ENCODE measurements at regions not wholly inside any gene's neighbourhood (a gene's known extent, or its start where the extent isn't known, plus 50 kb on each side); places are given as distances from the start of the nearest gene placed in this dataset.

- Histone ChIP-seq H3K4me3 (no peak overlapping the region), H3K36me3 (no peaks in the 10 kb centered on the region), H3K27me3 (no peaks in the 10 kb centered on the region), H3K27ac (no peak overlapping the region), H3K9me3 (no peaks in the 10 kb centered on the region), H3K4me1 (no peaks in the 10 kb centered on the region)
- intact Hi-C loops (cut with DNase I; ENCODE audit: low total_unique reads), result no loop called here
- no peak for TF ChIP-seq CTCF (IDR thresholded peaks at IDR 0.05)
- DNase-seq, result no peak
Measured at GRCh38 chr1:81420760-81421159, 380.0 kb upstream of the ADGRL2 start.

DNA sequence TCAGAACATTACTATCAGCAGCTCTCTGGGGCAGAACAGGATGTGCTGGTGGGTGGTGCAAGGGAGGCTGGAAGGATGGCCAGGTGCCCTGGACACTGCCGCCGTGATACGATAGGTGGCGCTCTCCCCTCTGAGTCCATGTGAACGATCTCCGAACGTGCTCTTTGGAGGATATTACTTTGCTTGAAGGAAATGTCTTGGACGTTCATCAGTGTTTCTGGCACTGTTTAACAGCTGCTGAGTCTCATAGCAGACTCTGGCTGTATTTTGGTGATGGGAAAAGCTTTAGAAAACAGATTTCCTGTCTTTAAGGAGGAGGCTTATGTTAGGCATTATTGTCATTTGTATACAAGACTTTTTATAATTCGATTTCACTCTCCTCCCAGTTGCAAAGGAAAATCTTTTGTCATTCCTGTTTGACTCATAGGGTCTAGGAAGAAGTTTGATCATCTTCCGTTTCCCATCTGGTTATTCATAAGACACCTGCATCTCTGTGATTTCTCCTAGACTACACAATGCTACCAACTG lies 386.2 kb upstream of the ADGRL2 start:
- DNase-seq, result peak; percentile 63 to 82
- intact Hi-C loops (cut with DNase I; ENCODE audit: low total_unique reads), result no loop called here
- H3K36me3 ChIP-seq, result no peaks in the 10 kb centered on the region

DNA sequence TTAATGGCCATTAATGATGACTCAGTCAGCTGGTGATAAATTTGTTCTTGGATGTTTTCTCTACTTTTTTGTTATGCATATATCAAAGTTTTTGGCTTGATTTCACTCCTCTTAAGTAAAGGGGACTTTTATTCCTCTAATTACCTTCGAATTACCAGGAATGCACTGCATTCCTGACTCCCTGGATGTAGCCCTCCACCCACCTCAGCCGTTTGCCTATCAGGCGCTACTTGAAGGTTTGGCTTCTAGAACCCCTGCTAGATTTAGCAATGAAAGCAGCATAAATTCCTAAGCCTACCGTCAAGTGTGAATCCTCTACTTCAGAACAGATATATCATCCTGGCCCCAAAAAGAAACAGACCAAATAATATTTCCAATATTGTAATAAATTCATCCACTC lies 387.8 kb upstream of the ADGRL2 start:
- H3K27me3 ChIP-seq, result no peaks in the 10 kb centered on the region
- H3K27ac ChIP-seq, result no peak overlapping the region
- no peak for TF ChIP-seq CTCF (IDR thresholded peaks at IDR 0.05)
- no peaks in the 10 kb centered on the region for H3K36me3 ChIP-seq
- H3K4me3 ChIP-seq, result no peak overlapping the region
- peaks cover 0 to 36% (median 16%) of the 10 kb centered on the region in 4 donors for H3K4me1 ChIP-seq
- H3K9me3 ChIP-seq, result no peaks in the 10 kb centered on the region
- no peak for DNase-seq
- intact Hi-C loops (cut with DNase I; ENCODE audit: low total_unique reads), result no loop called here

More for the DNA sequence above, 386.2 kb upstream of the ADGRL2 start:
- Histone ChIP-seq H3K9me3 (no peaks in the 10 kb centered on the region), H3K27me3 (no peaks in the 10 kb centered on the region), H3K27ac (no peak overlapping the region), H3K4me3 (no peak overlapping the region), H3K4me1 (peaks cover 0 to 26% (median 10%) of the 10 kb centered on the region in 4 donors)
- peak; percentile 78 to 82 for TF ChIP-seq CTCF (IDR thresholded peaks at IDR 0.05)

GRCh38 chr1:81410941-81411340 lies 389.8 kb upstream of the ADGRL2 start:
- intact Hi-C loops (cut with DNase I; ENCODE audit: low total_unique reads), result no loop called here
- no peaks in the 10 kb centered on the region for H3K27me3 ChIP-seq
- no peak for DNase-seq
- no peaks in the 10 kb centered on the region for H3K9me3 ChIP-seq
- no peak for TF ChIP-seq CTCF (IDR thresholded peaks at IDR 0.05)
- H3K27ac ChIP-seq, result peak overlapping the region in 1 of 2 donors; percentile 4
- no peaks in the 10 kb centered on the region for H3K36me3 ChIP-seq
- H3K4me1 ChIP-seq, result peaks cover 0 to 56% (median 25%) of the 10 kb centered on the region in 4 donors
- no peak overlapping the region for H3K4me3 ChIP-seq

DNA sequence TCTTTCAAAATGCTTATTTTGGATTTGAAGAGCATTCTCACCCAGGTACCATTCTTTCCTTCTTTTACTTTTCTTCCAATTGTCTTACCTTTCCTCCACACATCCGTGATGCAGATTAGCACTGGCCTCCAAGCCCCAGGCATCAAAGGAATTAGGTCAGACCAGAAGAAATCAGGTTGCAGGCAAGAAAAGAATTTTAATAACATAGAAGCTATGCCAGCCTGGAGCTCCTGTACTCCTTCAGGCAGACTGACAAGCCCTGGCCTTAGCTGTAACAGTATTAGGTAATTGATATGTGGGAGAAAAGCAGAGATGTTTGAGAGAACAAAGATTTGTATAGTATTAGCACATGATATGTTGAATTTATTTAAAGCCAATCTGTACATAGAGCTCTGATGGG lies 390.4 kb upstream of the ADGRL2 start:
- intact Hi-C loops (cut with DNase I; ENCODE audit: low total_unique reads), result no loop called here
- DNase-seq, result no peak

More for the DNA sequence above, 390.4 kb upstream of the ADGRL2 start:
- no peak overlapping the region for H3K4me3 ChIP-seq
- no peaks in the 10 kb centered on the region for H3K9me3 ChIP-seq
- no peaks in the 10 kb centered on the region for H3K27me3 ChIP-seq
- no peaks in the 10 kb centered on the region for H3K36me3 ChIP-seq
- H3K27ac ChIP-seq, result peak overlapping the region in 1 of 2 donors; percentile 4
- no peak for TF ChIP-seq CTCF (IDR thresholded peaks at IDR 0.05)
- H3K4me1 ChIP-seq, result peaks cover 0 to 62% (median 25%) of the 10 kb centered on the region in 4 donors

All from tibial artery (tissue), 4 donors.